Neural progenitor cell (in vitro differentiated cells): ENCODE measurements at regions not wholly inside any gene's neighbourhood (a gene's known extent, or its start where the extent isn't known, plus 50 kb on each side); places are given as distances from the start of the nearest gene placed in this dataset.

Source experiments
- DNase-seq: peaks from one replicate; pipeline ENCODE4 v3.0.0-alpha.2; 2016; ENCODE audit warnings: low spot score
- H2AFZ ChIP-seq: fragments of 200-600 bp; sonication (generic); replicated peaks from 2 replicates; pipeline ENCODE4 v1.6.1; 2016; ENCODE audit warnings: antibody characterized with exemption
- H3F3A ChIP-seq: fragments of 200-600 bp; sonication (generic); 2 replicates; pipeline ENCODE4 v1.6.1; 2016; ENCODE audit warnings: antibody characterized with exemption, low read depth
- H3K27ac ChIP-seq: fragments of 200-600 bp; sonication (generic); 2 replicates; pipeline ENCODE4 v1.5.1; 2016; ENCODE audit warnings: mild to moderate bottlenecking
- H3K27me3 ChIP-seq: fragments of 200-600 bp; sonication (generic); 2 replicates; pipeline ENCODE4 v1.6.1; 2016; ENCODE audit warnings: mild to moderate bottlenecking, moderate library complexity
- H3K36me3 ChIP-seq: fragments of 200-600 bp; sonication (generic); 2 replicates; pipeline ENCODE4 v1.5.1; 2016
- H3K4me1 ChIP-seq: fragments of 200-600 bp; sonication (generic); 2 replicates; pipeline ENCODE4 v1.6.1; 2016; ENCODE audit warnings: mixed run types
- H3K4me2 ChIP-seq: fragments of 200-600 bp; sonication (generic); 2 replicates; pipeline ENCODE4 v1.6.1; 2016
- H3K4me3 ChIP-seq: fragments of 200-600 bp; sonication (generic); 2 replicates; pipeline ENCODE4 v1.5.1; 2016
- H3K79me2 ChIP-seq: fragments of 200-600 bp; sonication (generic); 2 replicates; pipeline ENCODE4 v1.6.1; 2016; ENCODE audit warnings: low read depth
- H3K9ac ChIP-seq: fragments of 200-600 bp; sonication (generic); 2 replicates; pipeline ENCODE4 v1.6.1; 2016
- H3K9me3 ChIP-seq: fragments of 200-600 bp; sonication (generic); 2 replicates; pipeline ENCODE4 v1.5.1; 2016; ENCODE audit warnings: low read depth
- H4K20me1 ChIP-seq: fragments of 200-600 bp; sonication (generic); 2 replicates; pipeline ENCODE4 v1.6.1; 2016; ENCODE audit warnings: low read depth
- H3K27ac Mint-ChIP-seq: 3 replicates; pipeline ENCODE4 v1.8.0; 2021; ENCODE audit warnings: mixed read lengths
- H3K27me3 Mint-ChIP-seq: 2 replicates; pipeline ENCODE4 v1.8.0; 2022; ENCODE audit warnings: low read depth, mild to moderate bottlenecking, inconsistent platforms, moderate library complexity, mixed read lengths; ENCODE audit not compliant: insufficient read depth
- H3K36me3 Mint-ChIP-seq: 3 replicates; pipeline ENCODE4 v1.8.0; 2021; ENCODE audit warnings: mixed read lengths
- H3K4me1 Mint-ChIP-seq: 3 replicates; pipeline ENCODE4 v1.8.0; 2021; ENCODE audit warnings: mixed read lengths
- H3K4me3 Mint-ChIP-seq: 3 replicates; pipeline ENCODE4 v1.8.0; 2021; ENCODE audit warnings: mild to moderate bottlenecking, moderate library complexity, mixed read lengths
- H3K9me3 Mint-ChIP-seq: 3 replicates; pipeline ENCODE4 v1.8.0; 2020; ENCODE audit warnings: mixed read lengths
- EZH2 ChIP-seq: fragments of 200-600 bp; sonication (generic); IDR thresholded peaks from 2 replicates; pipeline ENCODE4 v1.6.1; 2017; ENCODE audit warnings: antibody characterized with exemption, mild to moderate bottlenecking, moderate library complexity
- EZH2phosphoT487 ChIP-seq: fragments of 200-600 bp; sonication (generic); IDR thresholded peaks from 2 replicates; pipeline ENCODE4 v1.6.1; 2017; ENCODE audit warnings: antibody characterized with exemption
- TF ChIP-seq, protein P1 (sequence below): fragments of 200-600 bp; sonication (generic); IDR thresholded peaks from 2 replicates; pipeline ENCODE4 v1.5.1; 2017; ENCODE audit warnings: antibody characterized with exemption, mild to moderate bottlenecking

GRCh38 chr2:217662984-217663602 lies 339.7 kb downstream of the TNS1 start:
- Histone ChIP-seq H3K27me3 (no peaks in the 10 kb centered on the region), H3K36me3 (no peaks in the 10 kb centered on the region), H3K4me3 (no peak overlapping the region), H3K27ac (no peak overlapping the region), H3K4me1 (no peaks in the 10 kb centered on the region), H3F3A (no peaks in the 10 kb centered on the region), H3K9me3 (no peaks in the 10 kb centered on the region), H3K9ac (no peak overlapping the region), H3K79me2 (no peaks in the 10 kb centered on the region), H2AFZ (no peak overlapping the region), H3K4me2 (no peak overlapping the region), H4K20me1 (no peaks in the 10 kb centered on the region)
- H3K36me3 Mint-ChIP-seq = no peaks in the 10 kb centered on the region
- no peaks in the 10 kb centered on the region for H3K27me3 Mint-ChIP-seq
- no peak overlapping the region for H3K27ac Mint-ChIP-seq
- H3K9me3 Mint-ChIP-seq = peaks cover 2% of the 10 kb centered on the region
- no peaks in the 10 kb centered on the region for H3K4me1 Mint-ChIP-seq
- TF ChIP-seq EZH2phosphoT487 (no peak), EZH2 (no peak)
- TF ChIP-seq, protein P1, sequence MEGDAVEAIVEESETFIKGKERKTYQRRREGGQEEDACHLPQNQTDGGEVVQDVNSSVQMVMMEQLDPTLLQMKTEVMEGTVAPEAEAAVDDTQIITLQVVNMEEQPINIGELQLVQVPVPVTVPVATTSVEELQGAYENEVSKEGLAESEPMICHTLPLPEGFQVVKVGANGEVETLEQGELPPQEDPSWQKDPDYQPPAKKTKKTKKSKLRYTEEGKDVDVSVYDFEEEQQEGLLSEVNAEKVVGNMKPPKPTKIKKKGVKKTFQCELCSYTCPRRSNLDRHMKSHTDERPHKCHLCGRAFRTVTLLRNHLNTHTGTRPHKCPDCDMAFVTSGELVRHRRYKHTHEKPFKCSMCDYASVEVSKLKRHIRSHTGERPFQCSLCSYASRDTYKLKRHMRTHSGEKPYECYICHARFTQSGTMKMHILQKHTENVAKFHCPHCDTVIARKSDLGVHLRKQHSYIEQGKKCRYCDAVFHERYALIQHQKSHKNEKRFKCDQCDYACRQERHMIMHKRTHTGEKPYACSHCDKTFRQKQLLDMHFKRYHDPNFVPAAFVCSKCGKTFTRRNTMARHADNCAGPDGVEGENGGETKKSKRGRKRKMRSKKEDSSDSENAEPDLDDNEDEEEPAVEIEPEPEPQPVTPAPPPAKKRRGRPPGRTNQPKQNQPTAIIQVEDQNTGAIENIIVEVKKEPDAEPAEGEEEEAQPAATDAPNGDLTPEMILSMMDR = no peak
- H3K4me3 Mint-ChIP-seq = no peak overlapping the region
- no peak for DNase-seq

DNA sequence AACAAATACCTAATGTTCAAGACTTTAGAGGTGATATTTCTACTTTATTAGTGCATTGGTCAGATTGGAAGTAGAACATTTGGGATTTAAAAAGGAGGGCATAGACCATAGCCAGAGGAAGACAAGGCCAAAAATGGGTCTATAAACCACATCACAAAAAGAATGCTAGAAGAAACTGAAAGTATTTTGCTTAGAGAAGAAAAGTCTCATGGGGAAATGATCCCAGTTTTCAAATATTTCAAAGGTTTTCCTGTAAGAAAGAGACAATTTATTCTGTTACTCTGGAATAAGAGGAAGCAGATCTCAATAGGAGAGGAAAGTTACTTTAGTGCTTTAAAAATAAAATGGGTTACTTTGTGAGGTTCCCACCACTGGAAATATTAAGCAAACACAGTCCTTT lies 341.4 kb downstream of the TNS1 start:
- no peak overlapping the region for H3K4me3 Mint-ChIP-seq
- peaks cover 2% of the 10 kb centered on the region for H3K9me3 Mint-ChIP-seq
- no peaks in the 10 kb centered on the region for H3K36me3 Mint-ChIP-seq
- H3K27me3 ChIP-seq = no peaks in the 10 kb centered on the region
- H3K27me3 Mint-ChIP-seq = peaks cover 3% of the 10 kb centered on the region
- no peak overlapping the region for H2AFZ ChIP-seq
- DNase-seq = no peak
- peaks cover 3% of the 10 kb centered on the region for H3K4me1 Mint-ChIP-seq
- no peaks in the 10 kb centered on the region for H3K36me3 ChIP-seq
- TF ChIP-seq, protein P1 = no peak
- no peak for TF ChIP-seq EZH2phosphoT487
- no peak for TF ChIP-seq EZH2
- no peak overlapping the region for H3K9ac ChIP-seq
- H3K4me1 ChIP-seq = no peaks in the 10 kb centered on the region
- H3K4me2 ChIP-seq = no peak overlapping the region
- H3K9me3 ChIP-seq = no peaks in the 10 kb centered on the region
- H3K27ac Mint-ChIP-seq = no peak overlapping the region
- no peaks in the 10 kb centered on the region for H4K20me1 ChIP-seq
- no peaks in the 10 kb centered on the region for H3F3A ChIP-seq
- no peaks in the 10 kb centered on the region for H3K79me2 ChIP-seq
- no peak overlapping the region for H3K4me3 ChIP-seq
- no peak overlapping the region for H3K27ac ChIP-seq

DNA sequence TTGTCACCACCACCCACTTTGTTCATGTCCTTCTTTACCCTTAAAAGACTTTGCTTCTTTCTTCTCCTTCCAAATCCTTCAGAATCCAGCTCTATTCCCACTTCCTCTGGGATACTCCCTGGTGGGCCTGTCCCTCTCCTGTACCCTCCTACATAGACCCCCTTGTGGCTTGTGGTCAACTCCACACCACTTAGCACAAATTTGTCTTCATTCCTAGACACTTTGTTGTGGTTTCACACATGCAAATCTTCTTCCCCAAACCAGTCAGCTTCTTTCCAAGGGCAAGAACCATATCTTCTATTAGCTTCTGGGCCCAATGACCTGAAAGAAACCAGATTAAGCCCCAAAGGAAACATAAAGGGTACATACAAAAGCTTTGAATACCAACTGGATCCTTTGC lies 342.4 kb downstream of the TNS1 start:
- Mint-ChIP-seq H3K4me1 (peaks cover 7% of the 10 kb centered on the region), H3K4me3 (no peak overlapping the region)

More for the DNA sequence above, 342.4 kb downstream of the TNS1 start:
- H3K27me3 Mint-ChIP-seq = peaks cover 3% of the 10 kb centered on the region
- Histone ChIP-seq H3K36me3 (no peaks in the 10 kb centered on the region), H3F3A (no peaks in the 10 kb centered on the region), H4K20me1 (no peaks in the 10 kb centered on the region), H3K27me3 (no peaks in the 10 kb centered on the region), H3K27ac (no peak overlapping the region), H3K79me2 (no peaks in the 10 kb centered on the region), H3K4me2 (no peak overlapping the region), H3K4me3 (no peak overlapping the region), H3K9me3 (no peaks in the 10 kb centered on the region), H3K4me1 (no peaks in the 10 kb centered on the region), H2AFZ (no peak overlapping the region), H3K9ac (no peak overlapping the region)
- H3K27ac Mint-ChIP-seq = no peak overlapping the region
- peaks cover 2% of the 10 kb centered on the region for H3K9me3 Mint-ChIP-seq
- H3K36me3 Mint-ChIP-seq = no peaks in the 10 kb centered on the region
- DNase-seq = no peak
- TF ChIP-seq, protein P1 = no peak
- TF ChIP-seq EZH2 = no peak
- TF ChIP-seq EZH2phosphoT487 = no peak
